ENCODE measurements at regions not wholly inside any gene's neighbourhood (a gene's known extent, or its start where the extent isn't known, plus 50 kb on each side); places are given as distances from the start of the nearest gene placed in this dataset.

GRCh38 chr3:187587076-187587475 lies 83.1 kb downstream of the SST start:
- no peak for TF ChIP-seq POLR2AphosphoS5 (IDR thresholded peaks at IDR 0.05)
- TF ChIP-seq, protein P1, sequence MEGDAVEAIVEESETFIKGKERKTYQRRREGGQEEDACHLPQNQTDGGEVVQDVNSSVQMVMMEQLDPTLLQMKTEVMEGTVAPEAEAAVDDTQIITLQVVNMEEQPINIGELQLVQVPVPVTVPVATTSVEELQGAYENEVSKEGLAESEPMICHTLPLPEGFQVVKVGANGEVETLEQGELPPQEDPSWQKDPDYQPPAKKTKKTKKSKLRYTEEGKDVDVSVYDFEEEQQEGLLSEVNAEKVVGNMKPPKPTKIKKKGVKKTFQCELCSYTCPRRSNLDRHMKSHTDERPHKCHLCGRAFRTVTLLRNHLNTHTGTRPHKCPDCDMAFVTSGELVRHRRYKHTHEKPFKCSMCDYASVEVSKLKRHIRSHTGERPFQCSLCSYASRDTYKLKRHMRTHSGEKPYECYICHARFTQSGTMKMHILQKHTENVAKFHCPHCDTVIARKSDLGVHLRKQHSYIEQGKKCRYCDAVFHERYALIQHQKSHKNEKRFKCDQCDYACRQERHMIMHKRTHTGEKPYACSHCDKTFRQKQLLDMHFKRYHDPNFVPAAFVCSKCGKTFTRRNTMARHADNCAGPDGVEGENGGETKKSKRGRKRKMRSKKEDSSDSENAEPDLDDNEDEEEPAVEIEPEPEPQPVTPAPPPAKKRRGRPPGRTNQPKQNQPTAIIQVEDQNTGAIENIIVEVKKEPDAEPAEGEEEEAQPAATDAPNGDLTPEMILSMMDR (IDR thresholded peaks at IDR 0.05) = no peak
